HG03521 (cell line): ENCODE measurements at regions not wholly inside any gene's neighbourhood (a gene's known extent, or its start where the extent isn't known, plus 50 kb on each side); places are given as distances from the start of the nearest gene placed in this dataset.
A peak's percentile ranks its signal among the peaks of the same experiment; 100 is the strongest.
"Not testable (repeated sequence)": the region's sequence is repeated elsewhere in the genome, so short reads cannot be mapped to it uniquely, and the experiment has no call there.

Experiments used
- ATAC-seq: cut with Tn5 transposase; IDR thresholded peaks from one replicate; pipeline ENCODE4 v1.9.1; 2021; ENCODE audit warnings: mild to moderate bottlenecking, moderate library complexity; ENCODE audit not compliant: unreplicated experiment

DNA sequence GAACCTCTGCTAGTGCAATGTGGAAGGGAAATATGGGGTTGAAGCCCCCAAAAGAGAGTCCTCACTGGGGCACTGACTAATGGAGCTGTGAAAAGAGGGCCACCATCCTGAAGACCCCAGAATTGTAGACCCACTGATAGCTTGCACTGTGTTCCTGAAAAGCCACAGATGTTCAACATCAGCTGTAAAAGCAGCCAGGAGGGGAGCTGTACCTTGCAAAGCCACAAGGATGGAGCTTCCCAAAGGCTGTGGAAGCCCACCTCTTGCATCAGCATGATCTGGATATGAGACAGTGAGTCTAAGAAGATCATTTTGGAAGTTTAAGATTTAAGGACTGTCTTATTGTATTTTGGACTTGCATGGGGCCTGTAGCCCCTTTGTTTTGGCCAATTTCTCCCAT is 125.8 kb upstream of the TGFBR2 start:
- ATAC-seq, result no peak

GRCh38 chr3:30481241-30481640 is 125.2 kb upstream of the TGFBR2 start:
- no peak for ATAC-seq

GRCh38 chr3:30484229-30484628 is 122.2 kb upstream of the TGFBR2 start:
- not testable (repeated sequence) for ATAC-seq

GRCh38 chr3:30486368-30486767 is 120.0 kb upstream of the TGFBR2 start:
- no peak for ATAC-seq

DNA sequence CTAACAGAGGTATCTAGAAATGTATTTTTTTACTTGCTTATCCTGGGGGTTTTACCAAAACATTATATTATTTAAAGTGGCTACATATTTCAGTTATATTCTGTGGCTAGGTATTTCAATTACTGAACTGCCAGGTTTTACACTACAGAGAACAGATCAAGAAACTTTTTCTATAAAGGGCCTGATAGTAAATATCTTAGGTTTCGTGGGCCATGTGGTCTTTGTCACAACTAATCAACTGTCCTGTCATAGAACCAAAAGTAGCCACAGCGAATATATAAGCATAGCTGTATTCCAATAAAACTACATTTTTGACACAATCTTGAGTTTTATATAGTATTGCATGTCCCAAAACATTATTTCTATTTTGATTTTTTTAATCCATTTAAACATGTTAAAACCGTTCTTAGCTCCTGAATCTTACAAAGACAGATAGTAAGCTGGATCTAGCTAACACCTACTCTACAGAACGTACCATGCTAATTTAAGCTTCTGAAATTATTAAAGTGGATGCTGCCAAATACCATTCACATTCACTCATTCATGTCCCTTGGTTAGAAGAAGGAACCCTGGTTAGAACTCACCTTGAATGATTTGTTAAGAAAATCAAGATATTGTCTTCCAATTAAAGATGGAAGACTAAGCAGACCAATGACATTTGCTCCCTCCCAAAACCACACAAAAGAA is 118.2 kb upstream of the TGFBR2 start:
- no peak for ATAC-seq

DNA sequence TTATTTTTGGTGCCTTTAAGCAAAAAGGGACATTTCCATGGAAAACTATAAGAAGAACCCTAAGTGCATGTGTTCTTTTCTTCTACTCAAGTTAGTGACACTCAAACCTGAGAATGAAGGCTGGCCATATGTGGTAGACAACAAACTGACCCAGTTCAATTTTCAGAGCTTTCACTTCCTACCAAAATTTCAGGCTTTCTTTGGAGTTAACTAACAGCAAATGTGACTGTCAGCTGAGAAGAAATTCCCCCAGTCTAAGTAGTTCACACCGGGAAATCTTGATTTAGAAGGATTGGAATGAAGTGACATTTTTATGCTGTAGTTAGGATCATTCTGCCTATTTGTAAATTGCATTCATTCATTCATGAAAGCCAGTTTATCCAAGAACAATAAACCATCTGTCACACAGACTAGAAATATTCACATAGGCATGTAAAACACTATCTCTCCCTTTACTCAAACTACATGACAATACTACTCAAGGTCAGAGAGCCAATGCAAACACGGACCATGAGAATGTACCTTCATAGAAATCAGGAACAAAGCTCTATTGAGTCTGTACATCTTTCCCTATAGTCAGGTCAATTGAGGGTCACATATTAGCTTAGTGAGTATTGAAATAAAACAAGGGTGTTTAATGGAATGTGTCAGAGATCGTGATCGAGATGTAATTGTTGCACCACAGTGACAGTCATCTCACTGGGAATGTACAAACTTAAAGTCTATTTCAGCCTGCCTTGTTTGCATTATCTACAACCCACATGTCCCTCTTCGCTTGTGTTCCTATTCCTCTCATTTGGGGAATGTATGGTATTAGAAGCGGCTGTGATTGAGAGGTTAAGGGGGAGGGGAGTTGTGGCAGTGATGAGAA is 113.8 kb upstream of the TGFBR2 start:
- no peak for ATAC-seq

DNA sequence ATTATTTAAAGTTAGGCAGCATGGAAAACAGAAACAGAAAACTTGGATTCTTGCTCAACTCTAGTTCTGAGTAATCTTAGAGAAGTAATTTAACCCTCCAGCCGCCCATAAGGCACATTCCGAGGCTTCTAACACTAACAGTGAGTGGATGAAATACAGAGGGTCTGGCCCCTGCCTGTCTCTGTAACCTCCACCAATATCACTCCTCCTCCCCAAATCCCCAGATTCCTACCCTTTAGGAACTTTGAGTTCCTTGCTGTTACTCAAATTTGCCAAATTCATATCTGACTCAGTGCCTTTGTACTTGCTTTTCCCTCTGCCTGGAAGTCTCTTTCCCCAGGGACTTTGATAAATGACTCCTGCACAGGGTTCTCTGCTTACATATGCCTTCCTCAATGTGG is 112.5 kb upstream of the TGFBR2 start:
- ATAC-seq, result no peak

- no peak for ATAC-seq
Observed at GRCh38 chr3:30495172-30496065, 111.0 kb upstream of the TGFBR2 start.

DNA sequence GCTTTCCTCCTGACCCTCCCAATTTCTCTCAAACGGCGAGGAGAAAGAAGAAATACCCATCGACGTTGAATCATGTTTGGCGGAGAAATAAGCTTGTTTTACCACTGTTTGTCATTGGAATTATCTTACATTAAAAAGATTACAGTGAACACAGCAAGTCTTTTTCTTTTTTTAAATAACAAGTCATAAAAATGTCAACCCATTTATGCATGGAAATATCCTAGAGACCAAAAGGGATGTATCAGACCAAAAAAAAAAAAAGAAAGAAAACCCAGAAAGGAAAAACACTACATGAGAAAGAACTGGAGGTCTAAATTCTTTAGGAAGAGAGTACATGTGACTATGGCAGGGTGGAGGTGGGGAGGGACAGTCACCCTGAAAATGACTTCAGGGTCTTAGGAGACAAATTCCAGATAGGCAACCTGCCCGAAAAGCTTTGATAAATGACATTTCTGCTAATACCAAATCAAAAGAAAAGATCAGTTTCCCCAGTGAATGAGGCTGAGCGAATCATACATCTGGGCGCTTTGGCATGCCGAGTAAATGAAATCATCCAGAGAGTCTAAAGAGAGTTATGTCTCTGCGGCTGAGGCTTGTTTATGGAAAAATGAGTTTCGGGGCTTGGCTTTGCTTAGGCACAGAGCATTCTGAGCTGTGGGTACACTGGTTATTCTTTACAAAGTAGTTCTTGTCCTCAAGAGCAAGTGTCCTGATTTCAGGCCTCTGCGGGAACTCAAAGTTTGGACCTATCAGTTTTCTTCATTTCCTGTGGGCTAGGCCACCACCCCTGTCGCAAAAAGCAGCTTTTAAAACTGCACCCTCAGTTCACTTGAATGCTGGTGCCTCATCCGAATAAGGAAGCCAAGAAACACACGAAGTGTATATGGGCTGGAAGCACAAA is 110.1 kb upstream of the TGFBR2 start:
- no peak for ATAC-seq

GRCh38 chr3:30498587-30498967 is 107.8 kb upstream of the TGFBR2 start:
- no peak for ATAC-seq

- peak; percentile 91 for ATAC-seq
Observed at GRCh38 chr3:30500666-30501399, 105.6 kb upstream of the TGFBR2 start.

- no peak for ATAC-seq
Observed at GRCh38 chr3:30501526-30501925, 104.9 kb upstream of the TGFBR2 start.

GRCh38 chr3:30502051-30502741 is 104.2 kb upstream of the TGFBR2 start:
- no peak for ATAC-seq

DNA sequence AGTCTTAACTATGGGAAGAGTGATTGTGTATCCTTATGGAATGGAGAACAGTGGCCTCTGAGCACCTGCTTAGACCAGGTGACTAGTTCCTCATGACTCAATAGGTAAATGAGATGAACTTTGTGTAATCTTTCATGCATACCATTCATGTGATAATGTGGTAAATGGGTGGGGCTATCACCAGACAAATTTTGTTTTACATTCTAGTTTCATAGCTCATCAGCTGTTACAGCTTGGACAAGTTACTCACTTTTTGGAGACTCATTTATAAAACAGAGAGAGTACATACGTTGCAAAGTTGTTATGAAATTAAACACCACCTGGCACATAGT is 103.7 kb upstream of the TGFBR2 start:
- ATAC-seq, result peak; percentile 50

- no peak for ATAC-seq
Observed at GRCh38 chr3:30503446-30503845, 103.0 kb upstream of the TGFBR2 start.

- no peak for ATAC-seq
Observed at GRCh38 chr3:30504939-30505338, 101.5 kb upstream of the TGFBR2 start.

GRCh38 chr3:30505866-30506520 is 100.4 kb upstream of the TGFBR2 start:
- no peak for ATAC-seq

- no peak for ATAC-seq
Observed at GRCh38 chr3:30508339-30508738, 98.1 kb upstream of the TGFBR2 start.

- no peak for ATAC-seq
Observed at GRCh38 chr3:30510596-30510995, 95.8 kb upstream of the TGFBR2 start.
